ENCODE measurements at regions not wholly inside any gene's neighbourhood (a gene's known extent, or its start where the extent isn't known, plus 50 kb on each side); places are given as distances from the start of the nearest gene placed in this dataset.

DNA sequence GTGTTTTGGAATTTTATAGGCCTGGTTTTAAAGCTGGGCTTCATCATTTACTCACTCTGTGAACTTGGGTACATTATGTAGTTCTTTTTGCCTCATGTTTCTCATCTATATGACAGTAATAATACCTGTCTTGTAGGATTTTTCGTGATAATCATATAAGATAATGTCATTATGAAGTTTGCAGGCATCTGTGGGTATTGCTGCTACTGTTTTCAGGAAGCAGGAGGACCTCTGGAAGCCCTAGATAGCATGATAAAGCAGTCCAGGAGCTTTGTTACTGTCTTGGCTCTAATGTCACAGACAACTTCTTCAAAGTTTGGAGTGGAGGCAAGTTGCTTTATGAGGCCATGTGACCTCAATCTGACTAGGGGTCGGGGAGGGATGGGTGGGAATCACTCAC lies 145.0 kb upstream of the MEIS2 start:
- intact Hi-C loops (cut with DNase I): no loop called here
- H3K27me3 ChIP-seq: no peaks in the 10 kb centered on the region
- H3K36me3 ChIP-seq: no peaks in the 10 kb centered on the region
- H3K9ac ChIP-seq (ENCODE audit: low read depth in 2 of 2, low read length in 2 of 2): no peak overlapping the region
- no peak for DNase-seq
- TF ChIP-seq, protein P1, sequence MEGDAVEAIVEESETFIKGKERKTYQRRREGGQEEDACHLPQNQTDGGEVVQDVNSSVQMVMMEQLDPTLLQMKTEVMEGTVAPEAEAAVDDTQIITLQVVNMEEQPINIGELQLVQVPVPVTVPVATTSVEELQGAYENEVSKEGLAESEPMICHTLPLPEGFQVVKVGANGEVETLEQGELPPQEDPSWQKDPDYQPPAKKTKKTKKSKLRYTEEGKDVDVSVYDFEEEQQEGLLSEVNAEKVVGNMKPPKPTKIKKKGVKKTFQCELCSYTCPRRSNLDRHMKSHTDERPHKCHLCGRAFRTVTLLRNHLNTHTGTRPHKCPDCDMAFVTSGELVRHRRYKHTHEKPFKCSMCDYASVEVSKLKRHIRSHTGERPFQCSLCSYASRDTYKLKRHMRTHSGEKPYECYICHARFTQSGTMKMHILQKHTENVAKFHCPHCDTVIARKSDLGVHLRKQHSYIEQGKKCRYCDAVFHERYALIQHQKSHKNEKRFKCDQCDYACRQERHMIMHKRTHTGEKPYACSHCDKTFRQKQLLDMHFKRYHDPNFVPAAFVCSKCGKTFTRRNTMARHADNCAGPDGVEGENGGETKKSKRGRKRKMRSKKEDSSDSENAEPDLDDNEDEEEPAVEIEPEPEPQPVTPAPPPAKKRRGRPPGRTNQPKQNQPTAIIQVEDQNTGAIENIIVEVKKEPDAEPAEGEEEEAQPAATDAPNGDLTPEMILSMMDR (IDR thresholded peaks at IDR 0.05): no peak
- no peaks in the 10 kb centered on the region for H3K4me1 ChIP-seq
- no peak overlapping the region for H3K27ac ChIP-seq
- no peak overlapping the region for H3K4me3 ChIP-seq
- H3K9me3 ChIP-seq: no peaks in the 10 kb centered on the region

DNA sequence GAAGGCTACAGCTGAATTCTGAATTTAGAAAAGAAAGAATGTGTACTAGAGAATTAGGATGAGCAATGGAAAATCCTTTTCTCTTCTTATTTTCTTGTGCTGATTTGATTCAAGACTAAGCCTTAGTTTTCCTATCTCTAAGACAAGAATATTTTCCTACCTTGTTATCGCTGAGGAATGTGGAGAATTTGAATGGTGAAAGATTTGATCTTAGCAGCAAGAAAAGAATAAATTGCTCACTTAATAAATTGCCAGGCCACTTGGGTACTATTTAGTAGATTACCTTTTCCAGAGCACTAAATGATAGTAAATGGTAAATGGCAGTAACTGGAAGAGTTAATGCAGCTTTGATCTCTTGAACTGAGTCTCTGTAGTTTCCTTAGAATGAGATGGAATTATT lies 145.7 kb upstream of the MEIS2 start:
- no peak overlapping the region for H3K27ac ChIP-seq
- H3K27me3 ChIP-seq: no peaks in the 10 kb centered on the region
- no peaks in the 10 kb centered on the region for H3K4me1 ChIP-seq
- intact Hi-C loops (cut with DNase I): no loop called here
- no peak overlapping the region for H3K4me3 ChIP-seq
- DNase-seq: no peak
- no peaks in the 10 kb centered on the region for H3K9me3 ChIP-seq
- H3K9ac ChIP-seq (ENCODE audit: low read depth in 2 of 2, low read length in 2 of 2): no peak overlapping the region
- TF ChIP-seq, protein P1 (IDR thresholded peaks at IDR 0.05): no peak
- H3K36me3 ChIP-seq: no peaks in the 10 kb centered on the region

GRCh38 chr15:37246856-37247255 lies 146.5 kb upstream of the MEIS2 start:
- intact Hi-C loops (cut with DNase I): no loop called here
- no peaks in the 10 kb centered on the region for H3K9me3 ChIP-seq
- no peak overlapping the region for H3K27ac ChIP-seq
- TF ChIP-seq, protein P1 (IDR thresholded peaks at IDR 0.05): no peak
- H3K36me3 ChIP-seq: no peaks in the 10 kb centered on the region
- no peaks in the 10 kb centered on the region for H3K4me1 ChIP-seq
- no peak overlapping the region for H3K4me3 ChIP-seq
- no peak for DNase-seq
- H3K27me3 ChIP-seq: no peaks in the 10 kb centered on the region
- no peak overlapping the region for H3K9ac ChIP-seq (ENCODE audit: low read depth in 2 of 2, low read length in 2 of 2)

DNA sequence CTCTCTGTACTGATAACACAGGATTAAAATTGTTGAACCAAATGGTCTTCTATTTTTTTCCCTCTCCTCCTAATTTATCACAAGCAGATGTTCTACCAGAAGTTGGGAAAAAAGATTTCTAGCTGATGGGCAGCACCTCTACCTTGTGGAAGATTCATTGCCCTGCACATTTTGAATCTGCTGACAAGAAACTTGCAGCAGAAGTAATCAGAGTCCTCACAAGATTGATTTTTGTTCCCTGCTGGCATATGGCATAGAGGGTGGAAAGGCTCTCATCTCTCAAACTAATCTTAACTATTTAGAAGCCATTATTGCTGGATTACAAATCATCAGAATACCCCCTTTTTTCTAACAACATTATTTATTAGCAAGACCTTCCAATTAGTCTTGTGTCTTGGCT lies 148.9 kb upstream of the MEIS2 start:
- H3K9me3 ChIP-seq: no peaks in the 10 kb centered on the region
- no peak for DNase-seq
- TF ChIP-seq, protein P1 (IDR thresholded peaks at IDR 0.05): no peak

DNA sequence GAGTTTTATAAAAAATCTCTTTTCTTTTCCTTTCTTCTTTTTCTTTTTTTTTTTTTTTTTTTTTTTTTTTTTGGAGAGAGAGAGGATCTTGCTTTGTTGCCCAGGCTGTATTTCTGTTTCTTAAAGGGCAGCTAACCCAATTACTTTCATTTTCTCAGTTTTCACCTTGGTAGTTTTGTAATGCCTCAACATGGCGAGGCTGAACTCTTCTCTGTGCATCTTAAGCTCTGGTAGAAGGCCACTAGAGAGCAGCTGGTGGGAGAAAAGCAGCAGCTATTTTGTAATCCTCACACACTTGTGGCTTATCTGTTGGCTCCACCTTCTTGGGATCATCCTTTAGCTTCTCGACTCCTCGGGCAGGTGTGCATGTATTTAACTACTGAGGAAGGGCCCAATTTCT lies 152.2 kb upstream of the MEIS2 start:
- Histone ChIP-seq H3K9me3 (no peaks in the 10 kb centered on the region), H3K27ac (no peak overlapping the region), H3K27me3 (no peaks in the 10 kb centered on the region), H3K4me3 (no peak overlapping the region), H3K4me1 (no peaks in the 10 kb centered on the region), H3K36me3 (no peaks in the 10 kb centered on the region), H3K9ac (ENCODE audit: low read depth in 2 of 2, low read length in 2 of 2) (no peak overlapping the region)
- intact Hi-C loops (cut with DNase I): no loop called here
- TF ChIP-seq, protein P1 (IDR thresholded peaks at IDR 0.05): no peak
- no peak for DNase-seq

More for the DNA sequence above, 148.9 kb upstream of the MEIS2 start:
- Histone ChIP-seq H3K27ac (no peak overlapping the region), H3K4me1 (no peaks in the 10 kb centered on the region), H3K27me3 (no peaks in the 10 kb centered on the region), H3K9ac (ENCODE audit: low read depth in 2 of 2, low read length in 2 of 2) (no peak overlapping the region), H3K36me3 (no peaks in the 10 kb centered on the region), H3K4me3 (no peak overlapping the region)
- intact Hi-C loops (cut with DNase I): no loop called here

- TF ChIP-seq, protein P1 (IDR thresholded peaks at IDR 0.05): no peak
- intact Hi-C loops (cut with DNase I): no loop called here
- Histone ChIP-seq H3K9ac (ENCODE audit: low read depth in 2 of 2, low read length in 2 of 2) (no peak overlapping the region), H3K4me1 (no peaks in the 10 kb centered on the region), H3K36me3 (no peaks in the 10 kb centered on the region), H3K4me3 (no peak overlapping the region), H3K27me3 (no peaks in the 10 kb centered on the region), H3K27ac (no peak overlapping the region), H3K9me3 (no peaks in the 10 kb centered on the region)
- DNase-seq: no peak
Observed at GRCh38 chr15:37253877-37254276, 153.5 kb upstream of the MEIS2 start.
